ENCODE measurements at regions not wholly inside any gene's neighbourhood (a gene's known extent, or its start where the extent isn't known, plus 50 kb on each side); places are given as distances from the start of the nearest gene placed in this dataset.
"Not testable (repeated sequence)": the region's sequence is repeated elsewhere in the genome, so short reads cannot be mapped to it uniquely, and the experiment has no call there.

GRCh38 chr6:168799067-168799466, 358.1 kb downstream of the SMOC2 start:
- no peak for DNase-seq

- DNase-seq = no peak
Observed at GRCh38 chr6:168796106-168796505, 355.1 kb downstream of the SMOC2 start.

GRCh38 chr6:168795611-168796010, 354.6 kb downstream of the SMOC2 start:
- not testable (repeated sequence) for DNase-seq

- no peak for DNase-seq
Observed at GRCh38 chr6:168794491-168794890, 353.5 kb downstream of the SMOC2 start.

- no peak for DNase-seq
Observed at GRCh38 chr6:168793649-168794048, 352.7 kb downstream of the SMOC2 start.

- DNase-seq = no peak
Observed at GRCh38 chr6:168791917-168792316, 350.9 kb downstream of the SMOC2 start.

- DNase-seq = no peak
Observed at GRCh38 chr6:168789699-168790098, 348.7 kb downstream of the SMOC2 start.

- DNase-seq = peak; percentile 39
Observed at GRCh38 chr6:168785720-168786511, 344.9 kb downstream of the SMOC2 start.

- no peak for DNase-seq
Observed at GRCh38 chr6:168784426-168784825, 343.4 kb downstream of the SMOC2 start.

GRCh38 chr6:168783720-168784119, 342.7 kb downstream of the SMOC2 start:
- DNase-seq = no peak

- DNase-seq = no peak
Observed at GRCh38 chr6:168782187-168782751, 341.3 kb downstream of the SMOC2 start.

- no peak for DNase-seq
Observed at GRCh38 chr6:168778201-168778600, 337.2 kb downstream of the SMOC2 start.

- DNase-seq = no peak
Observed at GRCh38 chr6:168774381-168774780, 333.4 kb downstream of the SMOC2 start.

- DNase-seq = no peak
Observed at GRCh38 chr6:168773788-168774187, 332.8 kb downstream of the SMOC2 start.

GRCh38 chr6:168765752-168766151, 324.8 kb downstream of the SMOC2 start:
- no peak for DNase-seq

GRCh38 chr6:168756009-168756634, 315.1 kb downstream of the SMOC2 start:
- no peak for DNase-seq

- no peak for DNase-seq
Observed at GRCh38 chr6:168746643-168747042, 305.7 kb downstream of the SMOC2 start.

- DNase-seq = no peak
Observed at GRCh38 chr6:168746013-168746412, 305.0 kb downstream of the SMOC2 start.

GRCh38 chr6:168744861-168745260, 303.9 kb downstream of the SMOC2 start:
- no peak for DNase-seq

- DNase-seq = no peak
Observed at GRCh38 chr6:168741942-168742782, 301.2 kb downstream of the SMOC2 start.

GRCh38 chr6:168741305-168741704, 300.3 kb downstream of the SMOC2 start:
- no peak for DNase-seq

- no peak for DNase-seq
Observed at GRCh38 chr6:168739381-168739780, 298.4 kb downstream of the SMOC2 start.

GRCh38 chr6:168737481-168737880, 296.5 kb downstream of the SMOC2 start:
- DNase-seq = peak; percentile 21

Measured in NCI-H2029 (cell line).